PC-9 (cell line): ENCODE measurements at regions not wholly inside any gene's neighbourhood (a gene's known extent, or its start where the extent isn't known, plus 50 kb on each side); places are given as distances from the start of the nearest gene placed in this dataset.

Source experiments
- BruUV-seq: library from RNA; stranded (reverse); fragments of 400-500 nt; replicated peaks from 2 replicates; lab custom pipeline; 2021; lab: Mats Ljungman, UMichigan
- CTCF ChIA-PET: fragments of 300-600 bp; sonication (Branson Sonifier 250); formaldehyde crosslinking; loops from one replicate; lab custom pipeline; 2022; ENCODE audit warnings: antibody characterized with exemption; lab: Charles Lee
- POLR2A ChIA-PET: fragments of 300-600 bp; sonication (Branson Sonifier 250); formaldehyde crosslinking; loops from one replicate; lab custom pipeline; 2022; ENCODE audit warnings: antibody characterized with exemption; ENCODE audit not compliant: unreplicated experiment; lab: Charles Lee
- DNase-seq, 2 experiments: peaks; one replicate each; pipeline versions ENCODE4 v3.0.0 to v3.0.0-alpha.2; 2015 to 2022; ENCODE audit warnings: mixed read lengths in 1 of 2
- H2AFZ ChIP-seq: fragments of 200-600 bp; sonication (generic); 2 replicates; pipeline ENCODE4 v1.8.1; 2017; ENCODE audit warnings: antibody characterized with exemption
- H3F3A ChIP-seq: fragments of 200-600 bp; sonication (generic); 2 replicates; pipeline ENCODE4 v1.8.1; 2017; ENCODE audit warnings: antibody characterized with exemption, mild to moderate bottlenecking, low read depth; ENCODE audit not compliant: insufficient read depth
- H3K27ac ChIP-seq: fragments of 200-600 bp; sonication (generic); 2 replicates; pipeline ENCODE4 v1.6.1; 2016; ENCODE audit warnings: mixed run types
- H3K27me3 ChIP-seq: fragments of 200-600 bp; sonication (generic); 2 replicates; pipeline ENCODE4 v1.6.1; 2016; ENCODE audit warnings: low read depth, mixed run types; ENCODE audit not compliant: insufficient read depth
- H3K36me3 ChIP-seq: fragments of 200-600 bp; sonication (generic); 2 replicates; pipeline ENCODE4 v1.6.1; 2016; ENCODE audit warnings: low read depth, mixed run types
- H3K4me1 ChIP-seq: fragments of 200-600 bp; sonication (generic); replicated peaks from 2 replicates; pipeline ENCODE4 v1.6.1; 2016; ENCODE audit warnings: mixed run types; ENCODE audit not compliant: insufficient read depth
- H3K4me2 ChIP-seq: fragments of 200-600 bp; sonication (generic); 2 replicates; pipeline ENCODE4 v1.6.1; 2017; ENCODE audit warnings: mixed run types
- H3K4me3 ChIP-seq: fragments of 200-600 bp; sonication (generic); 2 replicates; pipeline ENCODE4 v1.6.1; 2016; ENCODE audit warnings: mixed run types
- H3K79me2 ChIP-seq: fragments of 200-600 bp; sonication (generic); 2 replicates; pipeline ENCODE4 v1.6.1; 2017; ENCODE audit warnings: low read depth, mixed run types
- H3K9me2 ChIP-seq: fragments of 200-600 bp; sonication (generic); 2 replicates; pipeline ENCODE4 v1.8.1; 2017; ENCODE audit warnings: mild to moderate bottlenecking; ENCODE audit not compliant: insufficient read depth
- H3K9me3 ChIP-seq: fragments of 200-600 bp; sonication (generic); 2 replicates; pipeline ENCODE4 v1.8.1; 2016; ENCODE audit warnings: low read depth; ENCODE audit not compliant: insufficient read depth
- H4K20me1 ChIP-seq: fragments of 200-600 bp; sonication (generic); 2 replicates; pipeline ENCODE4 v1.8.1; 2017; ENCODE audit not compliant: insufficient read depth
- CTCF ChIP-seq: fragments of 200-600 bp; sonication (generic); conservative IDR thresholded peaks from 2 replicates; pipeline ENCODE4 v1.6.1; 2017; ENCODE audit warnings: mixed run types, antibody characterized with exemption, mild to moderate bottlenecking, moderate library complexity
- EZH2 ChIP-seq: fragments of 200-600 bp; sonication (generic); IDR thresholded peaks from 2 replicates; pipeline ENCODE4 v1.8.0; 2017; ENCODE audit warnings: antibody characterized with exemption, low read depth
- intact Hi-C: fragments of 100-400 bp; cut with micrococcal nuclease; formaldehyde crosslinking; loops from one replicate; pipeline ENCODE4 v1.10.0; 2022; ENCODE audit not compliant: unreplicated experiment

- Histone ChIP-seq H3K4me1 (peaks cover 19% of the 10 kb centered on the region), H3K27ac (no peak overlapping the region), H3K27me3 (no peaks in the 10 kb centered on the region), H3K79me2 (no peaks in the 10 kb centered on the region), H3K9me2 (no peaks in the 10 kb centered on the region), H3K4me3 (no peak overlapping the region), H2AFZ (no peak overlapping the region), H4K20me1 (no peaks in the 10 kb centered on the region), H3K4me2 (no peak overlapping the region), H3K9me3 (peaks cover 31% of the 10 kb centered on the region; the same call in 1 of the 2 replicates), H3F3A (no peaks in the 10 kb centered on the region), H3K36me3 (no peaks in the 10 kb centered on the region)
- DNase-seq, result no peak
- CTCF ChIA-PET, result no interaction called here
- TF ChIP-seq CTCF (no peak), EZH2 (no peak)
- POLR2A ChIA-PET, result no interaction called here
- no TSS peak for BruUV-seq
- intact Hi-C loops, result no loop called here
Measured at GRCh38 chr2:223536546-223536945, 65.6 kb downstream of the SCG2 start.

- ChIA-PET POLR2A (interaction anchor here (0.6 kb wide), 1 partner anchor 406 kb away, joined by 3 read pairs; no protein-coding TSS in a partner anchor), CTCF (no interaction called here)
- H3K79me2 ChIP-seq, result no peaks in the 10 kb centered on the region
- no peak for TF ChIP-seq EZH2
- no peak for TF ChIP-seq CTCF
- H3K9me3 ChIP-seq, result peaks cover 31% of the 10 kb centered on the region; the same call in 1 of the 2 replicates
- BruUV-seq, result no TSS peak
- H3K4me2 ChIP-seq, result no peak overlapping the region
- no peaks in the 10 kb centered on the region for H3K36me3 ChIP-seq
- no peak for DNase-seq
- H3K4me3 ChIP-seq, result no peak overlapping the region
- H3K27me3 ChIP-seq, result no peaks in the 10 kb centered on the region
- H3K27ac ChIP-seq, result no peak overlapping the region
- no peaks in the 10 kb centered on the region for H3F3A ChIP-seq
- peaks cover 19% of the 10 kb centered on the region for H3K4me1 ChIP-seq
- H3K9me2 ChIP-seq, result no peaks in the 10 kb centered on the region
- H4K20me1 ChIP-seq, result no peaks in the 10 kb centered on the region
- H2AFZ ChIP-seq, result no peak overlapping the region
- intact Hi-C loops, result no loop called here
Measured at GRCh38 chr2:223537115-223537514, 65.0 kb downstream of the SCG2 start.

- ChIA-PET POLR2A (interaction anchor here (0.5 to 0.9 kb wide), 7 partner anchors 12 to 720 kb away, joined by 3 to 12 read pairs (median 3); no protein-coding TSS in a partner anchor), CTCF (interaction anchor here (0.6 to 1.7 kb wide), 4 partner anchors 11 to 142 kb away, joined by 3 to 13 read pairs (median 8); no protein-coding TSS in a partner anchor)
- peak overlapping the region; percentile 49 for H3K4me2 ChIP-seq
- BruUV-seq, result TSS peak; percentile 62
- no peaks in the 10 kb centered on the region for H3K36me3 ChIP-seq
- intact Hi-C loops, result loop anchor here (1.0 kb wide), 1 partner anchor 11 kb away; no protein-coding TSS in a partner anchor
- no peaks in the 10 kb centered on the region for H3K27me3 ChIP-seq
- H3K9me3 ChIP-seq, result peaks cover 25% of the 10 kb centered on the region; the same call in 1 of the 2 replicates
- no peak overlapping the region for H3K4me3 ChIP-seq
- no peaks in the 10 kb centered on the region for H3F3A ChIP-seq
- peak overlapping the region; percentile 48 for H2AFZ ChIP-seq
- DNase-seq, result peak; percentile 40 to 68
- H3K9me2 ChIP-seq, result no peaks in the 10 kb centered on the region
- no peaks in the 10 kb centered on the region for H3K79me2 ChIP-seq
- peak overlapping the region; percentile 60 for H3K27ac ChIP-seq
- H3K4me1 ChIP-seq, result peaks cover 19% of the 10 kb centered on the region
- no peaks in the 10 kb centered on the region for H4K20me1 ChIP-seq
- TF ChIP-seq EZH2, result no peak
- TF ChIP-seq CTCF, result no peak
Measured at GRCh38 chr2:223537651-223538601, 64.2 kb downstream of the SCG2 start.
